ENCODE measurements at regions not wholly inside any gene's neighbourhood (a gene's known extent, or its start where the extent isn't known, plus 50 kb on each side); places are given as distances from the start of the nearest gene placed in this dataset.

DNA sequence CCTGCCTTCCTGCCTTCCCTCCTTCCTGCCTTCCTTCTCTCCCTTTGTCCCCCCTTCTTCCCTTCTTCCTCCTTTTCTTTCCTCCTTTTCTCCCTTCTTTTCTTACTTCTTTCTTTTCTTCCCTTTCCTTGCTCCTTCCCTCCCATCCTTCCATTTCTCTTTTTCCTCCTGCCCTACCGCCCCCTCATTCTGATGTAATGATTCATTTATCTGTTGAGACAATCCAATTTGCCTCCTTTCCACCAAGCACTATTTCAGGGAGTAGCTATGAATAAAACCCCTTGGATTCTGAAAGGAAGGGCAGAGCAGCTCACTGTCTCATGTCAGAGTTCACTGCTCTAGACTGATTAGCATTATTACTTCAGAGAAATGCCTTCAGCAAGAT is 462.6 kb downstream of the PDCD6IP start:
- no peak for TF ChIP-seq TCF7L2 (IDR thresholded peaks at IDR 0.05; ENCODE audit: low read depth, low read length)
- TF ChIP-seq, protein P1, sequence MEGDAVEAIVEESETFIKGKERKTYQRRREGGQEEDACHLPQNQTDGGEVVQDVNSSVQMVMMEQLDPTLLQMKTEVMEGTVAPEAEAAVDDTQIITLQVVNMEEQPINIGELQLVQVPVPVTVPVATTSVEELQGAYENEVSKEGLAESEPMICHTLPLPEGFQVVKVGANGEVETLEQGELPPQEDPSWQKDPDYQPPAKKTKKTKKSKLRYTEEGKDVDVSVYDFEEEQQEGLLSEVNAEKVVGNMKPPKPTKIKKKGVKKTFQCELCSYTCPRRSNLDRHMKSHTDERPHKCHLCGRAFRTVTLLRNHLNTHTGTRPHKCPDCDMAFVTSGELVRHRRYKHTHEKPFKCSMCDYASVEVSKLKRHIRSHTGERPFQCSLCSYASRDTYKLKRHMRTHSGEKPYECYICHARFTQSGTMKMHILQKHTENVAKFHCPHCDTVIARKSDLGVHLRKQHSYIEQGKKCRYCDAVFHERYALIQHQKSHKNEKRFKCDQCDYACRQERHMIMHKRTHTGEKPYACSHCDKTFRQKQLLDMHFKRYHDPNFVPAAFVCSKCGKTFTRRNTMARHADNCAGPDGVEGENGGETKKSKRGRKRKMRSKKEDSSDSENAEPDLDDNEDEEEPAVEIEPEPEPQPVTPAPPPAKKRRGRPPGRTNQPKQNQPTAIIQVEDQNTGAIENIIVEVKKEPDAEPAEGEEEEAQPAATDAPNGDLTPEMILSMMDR (IDR thresholded peaks at IDR 0.05) = no peak
